Central memory CD8-positive, alpha-beta T cell (primary cell): ENCODE measurements at regions not wholly inside any gene's neighbourhood (a gene's known extent, or its start where the extent isn't known, plus 50 kb on each side); places are given as distances from the start of the nearest gene placed in this dataset.

Source experiments
- ATAC-seq: fragments of 150-1000 bp; cut with Tn5 transposase; replicated peaks from 2 replicates; pipeline ENCODE4 v1.10.0; 2022; ENCODE audit warnings: mild to moderate bottlenecking, moderate FRiP score, moderate number of reproducible peaks; ENCODE audit not compliant: poor library complexity, severe bottlenecking; ENCODE audit errors: extremely low read depth
- DNase-seq, 2 donors: peaks; one replicate each; pipeline ENCODE4 v3.0.0; 2021; ENCODE audit warnings: low spot score in 2 of 2
- H3K27ac Mint-ChIP-seq: one replicate; pipeline ENCODE4 v1.8.0; 2022; ENCODE audit warnings: low read depth, mild to moderate bottlenecking, moderate library complexity, mixed read lengths
- H3K27me3 Mint-ChIP-seq: one replicate; pipeline ENCODE4 v1.8.0; 2022; ENCODE audit warnings: mixed read lengths
- H3K36me3 Mint-ChIP-seq: one replicate; pipeline ENCODE4 v1.8.0; 2022; ENCODE audit warnings: mild to moderate bottlenecking, moderate library complexity, mixed read lengths; ENCODE audit not compliant: insufficient read depth
- H3K4me1 Mint-ChIP-seq: one replicate; pipeline ENCODE4 v1.8.0; 2022; ENCODE audit warnings: mixed read lengths
- H3K4me3 Mint-ChIP-seq: one replicate; pipeline ENCODE4 v1.8.0; 2022; ENCODE audit warnings: mild to moderate bottlenecking, moderate library complexity, mixed read lengths
- H3K9me3 Mint-ChIP-seq: one replicate; pipeline ENCODE4 v1.8.0; 2022; ENCODE audit warnings: mixed read lengths

DNA sequence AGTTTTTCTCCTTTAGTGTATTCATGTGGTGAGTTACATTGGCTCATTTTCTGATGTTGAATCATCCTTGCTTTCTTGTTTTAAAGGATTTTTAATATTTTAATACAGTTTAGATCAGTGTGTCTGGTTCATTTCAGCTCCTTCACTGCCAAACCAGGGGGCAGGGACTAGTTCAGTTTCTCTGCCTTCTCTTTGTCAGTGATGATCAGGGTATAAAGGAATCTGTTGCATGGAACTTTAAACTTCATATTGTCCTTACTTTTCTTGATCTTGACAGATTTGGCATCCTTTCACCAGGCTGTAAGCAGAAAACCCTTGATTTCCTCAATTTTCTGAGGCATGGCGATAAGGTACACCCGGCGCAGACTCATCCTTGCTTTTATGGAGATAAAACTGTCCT, 149.4 kb downstream of the KDR start:
- no peak overlapping the region for H3K4me3 Mint-ChIP-seq

DNA sequence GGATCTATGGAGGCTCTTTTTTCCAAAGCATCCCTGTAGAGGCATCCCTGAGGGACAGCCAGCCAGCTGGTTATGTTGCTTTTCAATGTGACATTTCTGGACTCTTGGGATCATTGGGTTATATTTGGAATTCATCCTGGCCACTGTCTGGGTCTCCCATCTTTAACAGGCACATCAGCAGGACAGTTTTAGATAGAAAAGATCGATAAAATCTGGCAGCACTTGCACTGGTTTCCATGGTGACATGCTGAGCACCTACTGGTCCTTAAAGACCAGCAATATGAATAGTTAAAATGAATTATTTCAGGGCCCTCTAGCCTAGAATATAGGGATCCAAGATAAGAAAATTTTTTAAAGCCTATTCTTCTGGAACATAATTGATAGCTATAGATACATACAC, 151.6 kb downstream of the KDR start:
- H3K36me3 Mint-ChIP-seq, result no peaks in the 10 kb centered on the region
- no peaks in the 10 kb centered on the region for H3K9me3 Mint-ChIP-seq
- H3K4me1 Mint-ChIP-seq, result no peaks in the 10 kb centered on the region
- H3K4me3 Mint-ChIP-seq, result no peak overlapping the region
- no peak overlapping the region for H3K27ac Mint-ChIP-seq
- ATAC-seq (no peak), DNase-seq (no peak)
- H3K27me3 Mint-ChIP-seq, result no peaks in the 10 kb centered on the region

More for the DNA sequence above, 149.4 kb downstream of the KDR start:
- Mint-ChIP-seq H3K36me3 (no peaks in the 10 kb centered on the region), H3K9me3 (no peaks in the 10 kb centered on the region), H3K4me1 (no peaks in the 10 kb centered on the region), H3K27ac (no peak overlapping the region), H3K27me3 (no peaks in the 10 kb centered on the region)
- ATAC-seq, result no peak
- DNase-seq, result no peak

GRCh38 chr4:54971474-54971950, 153.9 kb downstream of the KDR start:
- Mint-ChIP-seq H3K4me3 (no peak overlapping the region), H3K9me3 (no peaks in the 10 kb centered on the region), H3K4me1 (no peaks in the 10 kb centered on the region), H3K27me3 (no peaks in the 10 kb centered on the region), H3K36me3 (no peaks in the 10 kb centered on the region), H3K27ac (no peak overlapping the region)
- ATAC-seq, result no peak
- DNase-seq, result no peak

GRCh38 chr4:54967289-54967688, 158.1 kb downstream of the KDR start:
- H3K4me1 Mint-ChIP-seq, result no peaks in the 10 kb centered on the region
- H3K4me3 Mint-ChIP-seq, result no peak overlapping the region
- H3K36me3 Mint-ChIP-seq, result no peaks in the 10 kb centered on the region
- DNase-seq, result no peak
- H3K27ac Mint-ChIP-seq, result no peak overlapping the region
- no peak for ATAC-seq
- no peaks in the 10 kb centered on the region for H3K27me3 Mint-ChIP-seq
- H3K9me3 Mint-ChIP-seq, result no peaks in the 10 kb centered on the region

GRCh38 chr4:54961357-54961975, 163.9 kb downstream of the KDR start:
- H3K36me3 Mint-ChIP-seq, result no peaks in the 10 kb centered on the region
- ATAC-seq (no peak), DNase-seq (no peak)

GRCh38 chr4:54959651-54960116, 165.7 kb downstream of the KDR start:
- no peaks in the 10 kb centered on the region for H3K36me3 Mint-ChIP-seq
- H3K9me3 Mint-ChIP-seq, result no peaks in the 10 kb centered on the region
- H3K27ac Mint-ChIP-seq, result no peak overlapping the region
- no peak overlapping the region for H3K4me3 Mint-ChIP-seq
- no peaks in the 10 kb centered on the region for H3K4me1 Mint-ChIP-seq
- DNase-seq, result no peak
- H3K27me3 Mint-ChIP-seq, result no peaks in the 10 kb centered on the region
- ATAC-seq, result no peak

More at GRCh38 chr4:54961357-54961975, 163.9 kb downstream of the KDR start:
- Mint-ChIP-seq H3K4me1 (no peaks in the 10 kb centered on the region), H3K27me3 (no peaks in the 10 kb centered on the region), H3K9me3 (no peaks in the 10 kb centered on the region), H3K27ac (no peak overlapping the region), H3K4me3 (no peak overlapping the region)

DNA sequence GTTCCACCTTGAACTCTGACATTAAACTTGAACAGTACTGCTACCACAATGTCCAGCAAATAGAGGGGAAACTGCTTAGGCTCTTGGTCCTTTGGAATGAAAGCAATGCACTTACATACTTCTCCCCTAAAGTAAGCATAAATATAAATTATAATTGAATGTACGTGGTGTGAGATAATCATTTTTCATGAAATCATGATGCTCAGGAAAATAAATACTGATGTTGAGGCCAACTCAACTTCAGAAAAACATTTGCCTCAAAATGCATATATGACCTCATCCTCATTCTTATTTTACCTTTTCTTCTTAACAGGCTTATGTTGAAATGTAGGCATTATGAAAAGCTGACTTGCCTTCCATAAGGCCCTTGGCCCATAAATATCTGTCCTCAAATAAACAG, 166.3 kb downstream of the KDR start:
- no peak overlapping the region for H3K4me3 Mint-ChIP-seq
- no peaks in the 10 kb centered on the region for H3K36me3 Mint-ChIP-seq
- no peaks in the 10 kb centered on the region for H3K27me3 Mint-ChIP-seq
- no peak overlapping the region for H3K27ac Mint-ChIP-seq
- no peak for ATAC-seq
- no peak for DNase-seq
- no peaks in the 10 kb centered on the region for H3K4me1 Mint-ChIP-seq
- no peaks in the 10 kb centered on the region for H3K9me3 Mint-ChIP-seq

DNA sequence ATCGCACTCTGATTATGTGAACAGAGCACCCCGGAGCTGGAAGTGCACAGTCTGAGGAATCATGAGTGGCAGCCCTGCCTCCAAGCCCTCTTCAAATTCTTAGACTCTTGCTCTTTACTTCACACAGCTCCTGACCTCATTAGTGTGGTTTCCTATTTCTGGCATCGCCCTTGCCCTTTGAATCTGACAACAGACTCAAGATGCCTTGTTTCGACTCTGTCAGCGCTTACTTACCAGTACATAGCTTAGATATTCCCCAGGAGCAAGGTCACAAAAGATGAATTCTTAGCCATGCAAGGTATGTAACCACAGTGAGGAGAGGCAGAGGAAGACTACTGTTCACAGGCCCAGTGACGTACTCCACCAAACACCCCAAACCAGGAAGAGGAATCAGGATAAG, 167.2 kb downstream of the KDR start:
- no peak overlapping the region for H3K27ac Mint-ChIP-seq
- H3K36me3 Mint-ChIP-seq, result peaks cover 1% of the 10 kb centered on the region
- no peaks in the 10 kb centered on the region for H3K9me3 Mint-ChIP-seq
- no peak overlapping the region for H3K4me3 Mint-ChIP-seq
- no peak for ATAC-seq
- H3K4me1 Mint-ChIP-seq, result no peaks in the 10 kb centered on the region
- no peaks in the 10 kb centered on the region for H3K27me3 Mint-ChIP-seq
- DNase-seq, result no peak

DNA sequence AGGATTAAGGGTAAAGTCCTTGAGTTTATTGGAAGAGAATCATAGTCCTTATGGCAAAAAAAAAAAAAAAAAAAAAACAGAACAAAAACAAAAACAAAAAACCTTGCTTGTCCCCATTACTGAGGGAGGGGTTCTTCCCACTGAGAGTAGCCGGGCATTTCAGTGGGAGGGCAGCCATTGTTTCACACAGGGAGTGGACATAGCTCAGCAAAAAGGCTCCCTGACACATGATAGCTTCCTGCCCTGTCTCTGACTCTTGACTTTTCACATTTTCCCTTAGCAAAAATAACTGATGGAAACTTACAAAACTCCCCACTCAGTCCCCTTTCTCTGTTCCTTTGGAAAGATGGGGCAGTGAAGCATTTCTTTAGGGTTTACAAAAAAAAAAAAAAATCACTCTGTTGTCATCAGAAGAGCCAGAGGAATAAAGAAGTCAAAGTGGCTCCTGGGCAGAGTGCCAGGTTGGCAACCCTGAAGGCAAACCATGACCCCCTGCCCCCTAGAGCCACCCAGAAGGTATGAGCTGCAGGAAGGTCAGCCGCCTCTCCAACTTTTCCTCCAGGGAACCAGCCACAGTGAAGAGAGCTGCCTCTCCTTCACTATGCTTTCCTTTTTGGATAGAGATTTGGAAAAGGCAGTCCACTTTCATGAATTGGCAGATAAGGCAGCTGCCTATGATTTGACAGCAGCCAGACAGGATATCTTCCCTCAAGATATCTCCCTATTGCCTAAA, 170.6 kb downstream of the KDR start:
- Mint-ChIP-seq H3K4me3 (no peak overlapping the region), H3K27me3 (no peaks in the 10 kb centered on the region), H3K9me3 (no peaks in the 10 kb centered on the region), H3K4me1 (no peaks in the 10 kb centered on the region), H3K36me3 (peaks cover 1% of the 10 kb centered on the region), H3K27ac (no peak overlapping the region)
- no peak for DNase-seq
- no peak for ATAC-seq

DNA sequence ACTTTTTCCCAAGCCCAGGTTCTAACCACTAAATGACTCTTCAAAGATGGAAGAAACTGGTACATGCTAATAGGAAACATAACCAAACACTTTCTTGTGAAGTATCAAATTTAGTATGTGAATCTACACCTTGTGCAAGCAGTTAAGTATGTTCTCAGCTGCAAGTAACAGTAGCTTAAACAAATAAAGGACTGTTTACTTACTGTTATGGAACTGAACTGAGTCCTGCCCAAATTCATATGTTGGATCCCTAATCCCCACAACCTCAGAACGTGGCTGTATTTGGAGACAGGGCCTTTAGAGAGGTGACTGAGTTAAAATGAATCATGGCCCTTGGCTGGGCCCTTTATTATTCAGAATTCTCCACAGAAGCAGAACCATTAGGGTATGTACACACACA, 178.7 kb downstream of the KDR start:
- H3K9me3 Mint-ChIP-seq, result no peaks in the 10 kb centered on the region

DNA sequence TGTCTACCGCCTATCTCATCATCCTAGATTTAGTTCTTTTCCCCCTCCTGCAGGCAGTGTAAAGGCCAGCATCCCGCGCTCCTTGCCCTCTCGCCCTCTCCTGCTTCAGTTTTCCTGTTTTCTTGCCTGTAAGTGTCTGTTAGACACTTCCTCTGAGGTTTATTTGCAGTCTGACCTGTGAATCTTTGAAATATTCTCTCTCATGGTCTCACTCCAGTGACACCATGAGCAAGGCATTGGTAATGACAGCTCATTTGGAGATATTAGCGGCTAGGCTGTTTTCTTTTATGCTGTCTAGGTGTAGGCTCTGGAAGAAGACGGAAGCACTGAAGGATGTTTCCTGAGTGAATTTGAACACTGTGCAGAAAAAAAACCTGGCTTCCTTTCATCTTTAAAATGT, 179.6 kb downstream of the KDR start:
- no peak overlapping the region for H3K4me3 Mint-ChIP-seq
- DNase-seq (no peak), ATAC-seq (no peak)
- no peaks in the 10 kb centered on the region for H3K9me3 Mint-ChIP-seq
- no peaks in the 10 kb centered on the region for H3K36me3 Mint-ChIP-seq
- no peaks in the 10 kb centered on the region for H3K27me3 Mint-ChIP-seq
- H3K4me1 Mint-ChIP-seq, result peaks cover 8% of the 10 kb centered on the region
- no peak overlapping the region for H3K27ac Mint-ChIP-seq

More for the DNA sequence above, 178.7 kb downstream of the KDR start:
- ATAC-seq (no peak), DNase-seq (no peak)
- H3K4me3 Mint-ChIP-seq, result no peak overlapping the region
- H3K27ac Mint-ChIP-seq, result no peak overlapping the region
- H3K4me1 Mint-ChIP-seq, result peaks cover 3% of the 10 kb centered on the region
- H3K27me3 Mint-ChIP-seq, result no peaks in the 10 kb centered on the region
- H3K36me3 Mint-ChIP-seq, result no peaks in the 10 kb centered on the region

DNA sequence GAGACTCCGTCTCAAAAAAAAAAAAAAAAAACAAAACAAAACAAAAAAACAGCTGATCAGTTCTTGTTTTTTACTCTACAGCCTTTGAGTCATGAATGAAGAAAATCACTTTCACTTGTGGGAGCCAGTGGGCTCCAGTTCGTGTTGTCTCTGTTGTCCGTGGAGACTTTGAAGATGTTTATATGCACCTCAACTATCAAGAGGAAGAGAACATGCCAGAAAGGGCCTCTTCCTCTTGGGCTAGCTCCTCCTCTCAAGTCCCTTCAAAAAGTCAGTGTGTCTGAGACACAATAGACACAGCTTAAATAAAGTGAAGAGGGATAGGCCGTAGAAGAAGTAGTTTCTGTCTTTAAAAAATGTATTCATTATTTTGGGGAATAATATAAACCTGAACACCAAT, 182.7 kb downstream of the KDR start:
- peak overlapping the region; percentile 11 for H3K4me3 Mint-ChIP-seq
- peaks cover 8% of the 10 kb centered on the region for H3K4me1 Mint-ChIP-seq
- no peaks in the 10 kb centered on the region for H3K27me3 Mint-ChIP-seq
- ATAC-seq, result peak; percentile 80
- no peaks in the 10 kb centered on the region for H3K9me3 Mint-ChIP-seq
- H3K36me3 Mint-ChIP-seq, result no peaks in the 10 kb centered on the region
- peak in 1 of 2 donors; percentile 10 for DNase-seq
- no peak overlapping the region for H3K27ac Mint-ChIP-seq

- H3K27ac Mint-ChIP-seq, result peak overlapping the region; percentile 62
- no peaks in the 10 kb centered on the region for H3K36me3 Mint-ChIP-seq
- H3K4me1 Mint-ChIP-seq, result peaks cover 8% of the 10 kb centered on the region
- ATAC-seq (peak; percentile 64), DNase-seq (no peak)
- H3K27me3 Mint-ChIP-seq, result no peaks in the 10 kb centered on the region
- H3K9me3 Mint-ChIP-seq, result no peaks in the 10 kb centered on the region
- H3K4me3 Mint-ChIP-seq, result peak overlapping the region; percentile 44
Observed at GRCh38 chr4:54941994-54942552, 183.3 kb downstream of the KDR start.
